VCaP (cell line): ENCODE measurements at regions not wholly inside any gene's neighbourhood (a gene's known extent, or its start where the extent isn't known, plus 50 kb on each side); places are given as distances from the start of the nearest gene placed in this dataset.

ENCODE experiments used
- H3K27ac ChIP-seq: fragments of 450-650 bp; 2 replicates; pipeline ENCODE4 v1.5.1; 2017
- CTCF ChIP-seq: fragments of 450-650 bp; conservative IDR thresholded peaks from 2 replicates; pipeline ENCODE4 v1.5.1; 2017; ENCODE audit warnings: mild to moderate bottlenecking, moderate library complexity

GRCh38 chr16:13852827-13853226 is 67.1 kb upstream of the ERCC4 start:
- TF ChIP-seq CTCF, result no peak
- H3K27ac ChIP-seq, result no peak overlapping the region

- TF ChIP-seq CTCF, result no peak
- H3K27ac ChIP-seq, result no peak overlapping the region
These were observed 63.6 kb upstream of the ERCC4 start for GRCh38 chr16:13856398-13856797.

DNA sequence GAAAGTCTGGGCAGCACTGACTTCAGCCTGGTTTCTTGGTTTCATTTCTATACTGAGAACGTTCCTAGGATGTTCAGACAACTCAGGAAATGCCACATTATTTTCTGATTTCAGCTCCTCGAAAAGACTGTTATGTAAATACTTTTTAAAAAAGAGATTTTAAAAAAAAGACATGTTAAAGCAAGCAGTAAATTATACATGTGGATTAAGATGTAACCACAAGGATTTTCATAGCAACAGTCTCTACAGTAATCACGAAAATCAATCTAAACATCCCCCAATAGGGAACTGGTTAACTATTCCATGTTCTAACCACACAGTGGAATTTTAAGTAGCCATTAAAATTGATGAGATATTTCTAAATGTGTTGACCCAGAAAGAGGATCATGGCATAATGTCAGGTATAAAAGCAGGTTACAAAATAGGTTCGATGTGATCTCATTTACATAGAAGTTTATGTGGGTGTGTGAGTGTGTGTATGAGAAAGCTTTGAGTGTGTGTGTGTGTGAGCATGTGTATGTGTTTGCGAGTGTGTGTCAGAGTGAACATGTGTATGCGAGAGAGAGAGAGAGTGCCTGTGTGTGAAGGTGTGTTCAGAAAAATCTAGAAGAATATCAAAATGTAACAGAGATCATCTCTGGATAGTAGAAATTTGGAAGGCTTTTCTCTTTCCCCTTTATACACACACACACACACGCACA is 63.0 kb upstream of the ERCC4 start:
- H3K27ac ChIP-seq, result no peak overlapping the region

DNA sequence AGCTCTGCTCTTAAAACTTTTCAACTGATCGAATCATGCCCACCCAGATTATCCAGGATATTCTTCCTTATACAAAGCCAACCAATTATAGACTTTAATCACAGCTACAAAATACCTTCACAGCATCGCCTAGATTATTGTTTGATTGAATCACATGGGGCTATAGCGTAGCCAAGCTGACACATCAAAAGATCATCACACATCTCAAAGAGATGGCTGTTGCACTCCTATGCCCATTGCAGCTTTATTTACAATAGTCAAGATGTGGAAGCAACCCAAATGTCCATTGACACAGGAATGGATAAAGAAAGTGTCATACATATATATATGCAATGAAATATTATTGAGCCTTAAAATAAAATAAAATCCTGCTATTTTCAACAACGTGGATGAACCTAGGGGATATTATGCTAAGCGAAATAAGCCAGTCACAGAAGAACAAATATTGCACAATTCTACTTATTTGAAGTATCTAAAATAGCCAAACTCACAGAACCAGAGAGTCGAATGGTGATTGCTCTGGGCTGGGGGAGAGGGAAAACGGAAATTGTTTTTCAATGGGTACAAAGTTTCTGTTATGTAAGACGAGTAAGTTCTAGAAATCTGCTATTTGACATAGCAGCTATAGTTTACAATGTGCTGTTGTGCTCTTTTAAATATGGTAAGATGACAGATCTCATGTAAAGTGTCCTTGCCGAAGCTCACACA is 60.9 kb upstream of the ERCC4 start:
- H3K27ac ChIP-seq, result no peak overlapping the region
- no peak for TF ChIP-seq CTCF

More for the DNA sequence above, 63.0 kb upstream of the ERCC4 start:
- TF ChIP-seq CTCF, result no peak

GRCh38 chr16:13863075-13863765 is 56.7 kb upstream of the ERCC4 start:
- no peak for TF ChIP-seq CTCF
- H3K27ac ChIP-seq, result no peak overlapping the region

GRCh38 chr16:13864689-13865088 is 55.3 kb upstream of the ERCC4 start:
- TF ChIP-seq CTCF, result no peak
- H3K27ac ChIP-seq, result no peak overlapping the region

- TF ChIP-seq CTCF, result peak; percentile 83
- H3K27ac ChIP-seq, result no peak overlapping the region
These were observed 53.9 kb upstream of the ERCC4 start for GRCh38 chr16:13866073-13866472.
